ENCODE measurements at regions not wholly inside any gene's neighbourhood (a gene's known extent, or its start where the extent isn't known, plus 50 kb on each side); places are given as distances from the start of the nearest gene placed in this dataset.

DNA sequence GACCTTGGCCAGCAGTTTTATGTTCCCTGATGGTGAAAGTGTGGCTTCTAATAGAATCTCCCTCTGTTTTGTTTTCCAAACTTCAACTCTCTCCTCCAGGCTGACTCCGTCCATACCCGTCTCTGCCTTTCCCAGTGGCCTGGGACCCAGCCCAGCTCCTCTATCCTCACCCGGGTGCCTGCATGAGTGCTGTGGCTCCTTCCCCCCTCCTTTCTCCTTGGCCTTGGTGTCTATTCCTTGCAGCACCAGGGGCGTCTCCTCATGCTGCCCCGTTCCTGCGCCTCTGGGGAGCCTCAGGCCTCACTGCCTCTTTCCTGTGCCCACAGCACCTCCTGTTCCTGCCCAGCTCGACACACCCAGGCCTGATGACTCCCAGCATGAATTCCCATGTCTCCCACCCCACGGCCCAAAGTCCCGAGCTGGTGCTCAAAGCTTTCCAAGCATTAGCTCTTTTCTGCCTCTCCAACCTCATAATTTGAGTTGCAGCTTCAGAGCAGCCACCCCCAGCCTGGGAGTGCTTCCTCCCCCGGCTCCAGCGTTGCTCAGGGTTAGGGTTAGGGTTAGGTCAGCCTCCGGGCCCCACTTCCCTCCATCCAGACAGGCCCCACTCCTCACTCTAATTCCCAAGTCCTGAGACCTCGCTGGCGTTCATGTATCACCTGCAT, 56.3 kb upstream of the AFDN start:
- TF ChIP-seq GATA3 (IDR thresholded peaks at IDR 0.05; ENCODE audit: low read depth, low read length) (no peak), GATA2 (IDR thresholded peaks at IDR 0.05; ENCODE audit: low read depth, low read length) (no peak)
